ENCODE measurements at regions not wholly inside any gene's neighbourhood (a gene's known extent, or its start where the extent isn't known, plus 50 kb on each side); places are given as distances from the start of the nearest gene placed in this dataset.
A peak's percentile ranks its signal among the peaks of the same experiment; 100 is the strongest.

DNA sequence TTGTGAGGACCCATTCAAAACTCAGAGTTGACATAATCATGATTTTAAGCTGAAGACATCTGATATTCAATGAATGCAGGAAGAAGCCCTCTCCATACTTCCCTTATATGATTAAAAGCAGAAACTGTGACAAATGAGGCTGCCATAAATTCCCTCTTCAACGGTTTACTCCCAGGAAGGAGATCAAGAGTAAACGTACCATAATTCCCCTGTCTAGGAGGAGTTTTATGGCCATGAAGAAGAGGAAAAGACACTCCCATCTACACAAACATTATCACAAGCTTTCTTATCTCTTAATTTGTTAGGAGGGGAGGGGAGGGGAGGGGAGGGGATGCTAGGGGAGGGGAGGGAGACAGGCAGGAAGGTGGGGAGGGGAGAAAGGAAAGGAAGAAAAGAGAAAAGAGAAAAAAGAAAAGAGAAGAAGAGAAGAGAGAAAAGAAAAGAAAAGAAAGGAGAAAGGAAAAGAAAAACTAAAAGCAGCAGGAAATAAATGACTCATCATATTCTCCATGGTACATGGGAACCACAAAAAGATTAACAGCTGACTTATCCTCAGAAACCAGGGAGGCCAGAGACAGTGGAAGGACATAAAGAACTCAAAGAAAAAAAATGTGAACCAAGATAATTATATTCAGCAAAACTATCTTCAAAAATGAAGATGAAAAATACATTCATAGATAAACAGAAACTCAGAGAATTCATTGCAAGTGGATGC lies 121.6 kb downstream of the ALOX5 start (continued):
- TF ChIP-seq, protein P1, sequence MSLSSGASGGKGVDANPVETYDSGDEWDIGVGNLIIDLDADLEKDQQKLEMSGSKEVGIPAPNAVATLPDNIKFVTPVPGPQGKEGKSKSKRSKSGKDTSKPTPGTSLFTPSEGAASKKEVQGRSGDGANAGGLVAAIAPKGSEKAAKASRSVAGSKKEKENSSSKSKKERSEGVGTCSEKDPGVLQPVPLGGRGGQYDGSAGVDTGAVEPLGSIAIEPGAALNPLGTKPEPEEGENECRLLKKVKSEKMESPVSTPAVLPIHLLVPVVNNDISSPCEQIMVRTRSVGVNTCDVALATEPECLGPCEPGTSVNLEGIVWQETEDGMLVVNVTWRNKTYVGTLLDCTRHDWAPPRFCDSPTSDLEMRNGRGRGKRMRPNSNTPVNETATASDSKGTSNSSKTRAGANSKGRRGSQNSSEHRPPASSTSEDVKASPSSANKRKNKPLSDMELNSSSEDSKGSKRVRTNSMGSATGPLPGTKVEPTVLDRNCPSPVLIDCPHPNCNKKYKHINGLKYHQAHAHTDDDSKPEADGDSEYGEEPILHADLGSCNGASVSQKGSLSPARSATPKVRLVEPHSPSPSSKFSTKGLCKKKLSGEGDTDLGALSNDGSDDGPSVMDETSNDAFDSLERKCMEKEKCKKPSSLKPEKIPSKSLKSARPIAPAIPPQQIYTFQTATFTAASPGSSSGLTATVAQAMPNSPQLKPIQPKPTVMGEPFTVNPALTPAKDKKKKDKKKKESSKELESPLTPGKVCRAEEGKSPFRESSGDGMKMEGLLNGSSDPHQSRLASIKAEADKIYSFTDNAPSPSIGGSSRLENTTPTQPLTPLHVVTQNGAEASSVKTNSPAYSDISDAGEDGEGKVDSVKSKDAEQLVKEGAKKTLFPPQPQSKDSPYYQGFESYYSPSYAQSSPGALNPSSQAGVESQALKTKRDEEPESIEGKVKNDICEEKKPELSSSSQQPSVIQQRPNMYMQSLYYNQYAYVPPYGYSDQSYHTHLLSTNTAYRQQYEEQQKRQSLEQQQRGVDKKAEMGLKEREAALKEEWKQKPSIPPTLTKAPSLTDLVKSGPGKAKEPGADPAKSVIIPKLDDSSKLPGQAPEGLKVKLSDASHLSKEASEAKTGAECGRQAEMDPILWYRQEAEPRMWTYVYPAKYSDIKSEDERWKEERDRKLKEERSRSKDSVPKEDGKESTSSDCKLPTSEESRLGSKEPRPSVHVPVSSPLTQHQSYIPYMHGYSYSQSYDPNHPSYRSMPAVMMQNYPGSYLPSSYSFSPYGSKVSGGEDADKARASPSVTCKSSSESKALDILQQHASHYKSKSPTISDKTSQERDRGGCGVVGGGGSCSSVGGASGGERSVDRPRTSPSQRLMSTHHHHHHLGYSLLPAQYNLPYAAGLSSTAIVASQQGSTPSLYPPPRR (CRISPR knock-in tag; IDR thresholded peaks at IDR 0.05; ENCODE audit: borderline replicate concordance), result no peak
- TF ChIP-seq, protein P2, sequence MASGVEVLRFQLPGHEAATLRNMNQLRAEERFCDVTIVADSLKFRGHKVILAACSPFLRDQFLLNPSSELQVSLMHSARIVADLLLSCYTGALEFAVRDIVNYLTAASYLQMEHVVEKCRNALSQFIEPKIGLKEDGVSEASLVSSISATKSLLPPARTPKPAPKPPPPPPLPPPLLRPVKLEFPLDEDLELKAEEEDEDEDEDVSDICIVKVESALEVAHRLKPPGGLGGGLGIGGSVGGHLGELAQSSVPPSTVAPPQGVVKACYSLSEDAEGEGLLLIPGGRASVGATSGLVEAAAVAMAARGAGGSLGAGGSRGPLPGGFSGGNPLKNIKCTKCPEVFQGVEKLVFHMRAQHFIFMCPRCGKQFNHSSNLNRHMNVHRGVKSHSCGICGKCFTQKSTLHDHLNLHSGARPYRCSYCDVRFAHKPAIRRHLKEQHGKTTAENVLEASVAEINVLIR (CRISPR knock-in tag; IDR thresholded peaks at IDR 0.05), result no peak
- TF ChIP-seq, protein P3, sequence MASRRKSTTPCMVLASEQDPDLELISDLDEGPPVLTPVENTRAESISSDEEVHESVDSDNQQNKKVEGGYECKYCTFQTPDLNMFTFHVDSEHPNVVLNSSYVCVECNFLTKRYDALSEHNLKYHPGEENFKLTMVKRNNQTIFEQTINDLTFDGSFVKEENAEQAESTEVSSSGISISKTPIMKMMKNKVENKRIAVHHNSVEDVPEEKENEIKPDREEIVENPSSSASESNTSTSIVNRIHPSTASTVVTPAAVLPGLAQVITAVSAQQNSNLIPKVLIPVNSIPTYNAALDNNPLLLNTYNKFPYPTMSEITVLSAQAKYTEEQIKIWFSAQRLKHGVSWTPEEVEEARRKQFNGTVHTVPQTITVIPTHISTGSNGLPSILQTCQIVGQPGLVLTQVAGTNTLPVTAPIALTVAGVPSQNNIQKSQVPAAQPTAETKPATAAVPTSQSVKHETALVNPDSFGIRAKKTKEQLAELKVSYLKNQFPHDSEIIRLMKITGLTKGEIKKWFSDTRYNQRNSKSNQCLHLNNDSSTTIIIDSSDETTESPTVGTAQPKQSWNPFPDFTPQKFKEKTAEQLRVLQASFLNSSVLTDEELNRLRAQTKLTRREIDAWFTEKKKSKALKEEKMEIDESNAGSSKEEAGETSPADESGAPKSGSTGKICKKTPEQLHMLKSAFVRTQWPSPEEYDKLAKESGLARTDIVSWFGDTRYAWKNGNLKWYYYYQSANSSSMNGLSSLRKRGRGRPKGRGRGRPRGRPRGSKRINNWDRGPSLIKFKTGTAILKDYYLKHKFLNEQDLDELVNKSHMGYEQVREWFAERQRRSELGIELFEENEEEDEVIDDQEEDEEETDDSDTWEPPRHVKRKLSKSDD (conservative IDR thresholded peaks at IDR 0.05; ENCODE audit: low read length), result no peak
- TF ChIP-seq, protein P4, sequence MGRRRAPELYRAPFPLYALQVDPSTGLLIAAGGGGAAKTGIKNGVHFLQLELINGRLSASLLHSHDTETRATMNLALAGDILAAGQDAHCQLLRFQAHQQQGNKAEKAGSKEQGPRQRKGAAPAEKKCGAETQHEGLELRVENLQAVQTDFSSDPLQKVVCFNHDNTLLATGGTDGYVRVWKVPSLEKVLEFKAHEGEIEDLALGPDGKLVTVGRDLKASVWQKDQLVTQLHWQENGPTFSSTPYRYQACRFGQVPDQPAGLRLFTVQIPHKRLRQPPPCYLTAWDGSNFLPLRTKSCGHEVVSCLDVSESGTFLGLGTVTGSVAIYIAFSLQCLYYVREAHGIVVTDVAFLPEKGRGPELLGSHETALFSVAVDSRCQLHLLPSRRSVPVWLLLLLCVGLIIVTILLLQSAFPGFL (CRISPR knock-in tag; IDR thresholded peaks at IDR 0.05), result no peak
- no peak for TF ChIP-seq TSC22D4 (tag; IDR thresholded peaks at IDR 0.05)
- no peak for TF ChIP-seq MEF2D (tag; conservative IDR thresholded peaks at IDR 0.05; ENCODE audit: low read depth)
- TF ChIP-seq ZEB2 (IDR thresholded peaks at IDR 0.05), result peak; percentile 96
- TF ChIP-seq, protein P5, sequence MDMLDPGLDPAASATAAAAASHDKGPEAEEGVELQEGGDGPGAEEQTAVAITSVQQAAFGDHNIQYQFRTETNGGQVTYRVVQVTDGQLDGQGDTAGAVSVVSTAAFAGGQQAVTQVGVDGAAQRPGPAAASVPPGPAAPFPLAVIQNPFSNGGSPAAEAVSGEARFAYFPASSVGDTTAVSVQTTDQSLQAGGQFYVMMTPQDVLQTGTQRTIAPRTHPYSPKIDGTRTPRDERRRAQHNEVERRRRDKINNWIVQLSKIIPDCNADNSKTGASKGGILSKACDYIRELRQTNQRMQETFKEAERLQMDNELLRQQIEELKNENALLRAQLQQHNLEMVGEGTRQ (CRISPR knock-in tag; IDR thresholded peaks at IDR 0.05), result no peak
- TF ChIP-seq SP2 (IDR thresholded peaks at IDR 0.05; ENCODE audit: extremely low read depth, low read depth, low read length, poor library complexity, severe bottlenecking), result no peak
- TF ChIP-seq, protein P6, sequence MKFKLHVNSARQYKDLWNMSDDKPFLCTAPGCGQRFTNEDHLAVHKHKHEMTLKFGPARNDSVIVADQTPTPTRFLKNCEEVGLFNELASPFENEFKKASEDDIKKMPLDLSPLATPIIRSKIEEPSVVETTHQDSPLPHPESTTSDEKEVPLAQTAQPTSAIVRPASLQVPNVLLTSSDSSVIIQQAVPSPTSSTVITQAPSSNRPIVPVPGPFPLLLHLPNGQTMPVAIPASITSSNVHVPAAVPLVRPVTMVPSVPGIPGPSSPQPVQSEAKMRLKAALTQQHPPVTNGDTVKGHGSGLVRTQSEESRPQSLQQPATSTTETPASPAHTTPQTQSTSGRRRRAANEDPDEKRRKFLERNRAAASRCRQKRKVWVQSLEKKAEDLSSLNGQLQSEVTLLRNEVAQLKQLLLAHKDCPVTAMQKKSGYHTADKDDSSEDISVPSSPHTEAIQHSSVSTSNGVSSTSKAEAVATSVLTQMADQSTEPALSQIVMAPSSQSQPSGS (CRISPR knock-in tag; IDR thresholded peaks at IDR 0.05), result no peak
- peak; percentile 97 for TF ChIP-seq HLTF (IDR thresholded peaks at IDR 0.05)
- no peak for TF ChIP-seq SIN3A (IDR thresholded peaks at IDR 0.05; ENCODE audit: borderline replicate concordance in 2 of 2, control insufficient read depth in 1 of 2, low read depth in 2 of 2, low read length in 2 of 2)

Data from K562 (cell line).